A549 (cell line): ENCODE measurements at regions not wholly inside any gene's neighbourhood (a gene's known extent, or its start where the extent isn't known, plus 50 kb on each side); places are given as distances from the start of the nearest gene placed in this dataset.

Source experiments
- ATAC-seq, 2 experiments: fragments of 200-7000 bp in 1 of 2; fragments of >200 bp in 1 of 2; cut with Nextera tagmentation in 1 of 2; cut with Tn5 transposase in 1 of 2; 3 replicates each; pipeline versions ENCODE4 v1.8.0 to v1.9.1; 2018 to 2020; ENCODE audit warnings: mild to moderate bottlenecking in 1 of 2, moderate library complexity in 1 of 2
- CTCF ChIA-PET: fragments of 300-600 bp; sonication (Branson Sonifier 250); formaldehyde crosslinking; extraction: SDS; loops from one replicate; lab custom pipeline; 2021; ENCODE audit warnings: antibody characterized with exemption, inconsistent platforms; lab: Yijun Ruan, JAX
- POLR2A ChIA-PET: fragments of 350-600 bp; formaldehyde crosslinking; extraction: SDS; loops from one replicate; lab custom pipeline; 2021; ENCODE audit warnings: antibody characterized with exemption, inconsistent platforms; lab: Yijun Ruan, JAX
- DNase-seq, 2 experiments: peaks; one replicate each; pipeline versions ENCODE4 v3.0.0 to v3.0.0-alpha.2; 2011 to 2016; ENCODE audit warnings: low read depth in 1 of 2, low spot score in 1 of 2
- FAIRE-seq: peaks from 2 replicates; lab custom pipeline; 2011; peaks lifted over from hg19 to GRCh38; lab: Jason Lieb, UNC
- H3K27ac ChIP-seq, 2 experiments: fragments of >200 bp; sonication (Bioruptor Twin); formaldehyde crosslinking; 3 replicates each; pipeline ENCODE4 v1.5.1; 2016 to 2017
- H3K4me1 ChIP-seq: fragments of >200 bp; sonication (Bioruptor Twin); formaldehyde crosslinking; 3 replicates; pipeline ENCODE4 v1.6.1; 2016
- H3K4me2 ChIP-seq: fragments of >200 bp; sonication (Bioruptor Twin); formaldehyde crosslinking; 3 replicates; pipeline ENCODE4 v1.6.1; 2016
- H3K4me3 ChIP-seq: fragments of >200 bp; sonication (Bioruptor Twin); formaldehyde crosslinking; 3 replicates; pipeline ENCODE4 v1.5.1; 2016
- H3K9me3 ChIP-seq: fragments of >200 bp; sonication (Bioruptor Twin); formaldehyde crosslinking; 3 replicates; pipeline ENCODE4 v1.6.1; 2016
- BHLHE40 ChIP-seq: IDR thresholded peaks from 2 replicates; pipeline ENCODE4 v1.6.1; 2012; ENCODE audit warnings: low read depth, low read length, inconsistent platforms
- CEBPB ChIP-seq, 2 experiments: fragments of >200 bp in 1 of 2; sonication (Bioruptor Twin) in 1 of 2; formaldehyde crosslinking in 1 of 2; IDR thresholded peaks; 2 replicates each; pipeline ENCODE4 v1.6.1; 2012 to 2016
- CHD4 ChIP-seq: fragments of 200-600 bp; sonication (generic); IDR thresholded peaks from 2 replicates; pipeline ENCODE4 v1.6.1; 2016; ENCODE audit warnings: antibody characterized with exemption, mild to moderate bottlenecking, borderline replicate concordance
- ESRRA ChIP-seq: fragments of 150-350 bp; IDR thresholded peaks from 2 replicates; pipeline ENCODE4 v1.6.1; 2014; ENCODE audit warnings: mild to moderate bottlenecking, low read length, borderline replicate concordance
- FOSB ChIP-seq: fragments of 250-450 bp; sonication (Bioruptor Pico); IDR thresholded peaks from 2 replicates; pipeline ENCODE4 v1.5.0; 2020; ENCODE audit warnings: mild to moderate bottlenecking, moderate library complexity
- FOSL2 ChIP-seq, 2 experiments: fragments of 450-650 bp in 1 of 2; fragments of >200 bp in 1 of 2; sonication (Bioruptor Twin) in 1 of 2; formaldehyde crosslinking; IDR thresholded peaks; 2 replicates each; pipeline versions ENCODE4 v1.5.0 to v1.6.1; 2016 to 2020; ENCODE audit warnings: mild to moderate bottlenecking in 1 of 2, moderate library complexity in 1 of 2
- FOXS1 ChIP-seq: fragments of 250-450 bp; sonication (Bioruptor Pico); IDR thresholded peaks from 2 replicates; pipeline ENCODE4 v1.5.0; 2020; ENCODE audit warnings: mild to moderate bottlenecking, moderate library complexity
- GATA3 ChIP-seq: IDR thresholded peaks from 2 replicates; pipeline ENCODE4 v1.6.1; 2012; ENCODE audit warnings: borderline replicate concordance
- HDAC2 ChIP-seq: fragments of 200-600 bp; sonication (generic); IDR thresholded peaks from 2 replicates; pipeline ENCODE4 v1.6.1; 2016
- HOXA7 ChIP-seq: fragments of 250-450 bp; sonication (Bioruptor Pico); IDR thresholded peaks from 2 replicates; pipeline ENCODE4 v1.5.0; 2020; ENCODE audit warnings: mild to moderate bottlenecking, moderate library complexity
- HOXB13 ChIP-seq: fragments of 250-450 bp; sonication (Bioruptor Pico); IDR thresholded peaks from 2 replicates; pipeline ENCODE4 v1.5.0; 2020; ENCODE audit warnings: low read depth, mild to moderate bottlenecking, moderate library complexity
- KDM1A ChIP-seq: fragments of 200-600 bp; sonication (generic); IDR thresholded peaks from 2 replicates; pipeline ENCODE4 v1.6.1; 2016; ENCODE audit warnings: low read depth, mild to moderate bottlenecking
- MYC ChIP-seq: IDR thresholded peaks from 2 replicates; pipeline ENCODE4 v1.6.1; 2012; ENCODE audit warnings: mild to moderate bottlenecking, inconsistent platforms, low read length, improper control_type of control experiment, borderline replicate concordance
- NR3C1 ChIP-seq: fragments of >200 bp; sonication (Bioruptor Twin); formaldehyde crosslinking; IDR thresholded peaks from 3 replicates; pipeline ENCODE4 v1.6.1; 2017
- POLR2A ChIP-seq: IDR thresholded peaks from 2 replicates; pipeline ENCODE4 v1.6.1; 2012; ENCODE audit warnings: mild to moderate bottlenecking, low read length
- POLR2AphosphoS2 ChIP-seq: conservative IDR thresholded peaks from 2 replicates; pipeline ENCODE4 v1.6.1; 2012; ENCODE audit warnings: low read length, improper control_type of control experiment, inconsistent platforms
- RAD21 ChIP-seq, 2 experiments: fragments of >200 bp in 1 of 2; sonication (Bioruptor Twin) in 1 of 2; formaldehyde crosslinking in 1 of 2; IDR thresholded peaks in 1 of 2; conservative IDR thresholded peaks in 1 of 2; 2 replicates in 1 of 2; 3 replicates in 1 of 2; pipeline ENCODE4 v1.6.1; 2012 to 2018; ENCODE audit warnings: inconsistent platforms in 1 of 2
- RCOR1 ChIP-seq: fragments of 150-350 bp; IDR thresholded peaks from 2 replicates; pipeline ENCODE4 v1.6.1; 2014; ENCODE audit warnings: antibody characterized with exemption, low read length, low read depth
- ZC3H11A ChIP-seq: fragments of 450-650 bp; IDR thresholded peaks from 2 replicates; pipeline ENCODE4 v1.6.1; 2014; ENCODE audit warnings: antibody characterized with exemption, mild to moderate bottlenecking
- ZNF302 ChIP-seq: fragments of 250-450 bp; sonication (Bioruptor Pico); IDR thresholded peaks from 2 replicates; pipeline ENCODE4 v1.9.0; 2021; ENCODE audit warnings: inconsistent platforms, mild to moderate bottlenecking, moderate library complexity
- WGBS: methylation state at CpG from one replicate; pipeline ENCODE4 v1.1.6; 2017; ENCODE audit errors: missing lambda C conversion rate; 5-methylcytosine and 5-hydroxymethylcytosine counted together
- TF ChIP-seq, protein P1 (sequence below): fragments of 200-600 bp; sonication (generic); IDR thresholded peaks from 2 replicates; pipeline ENCODE4 v1.6.1; 2016; ENCODE audit warnings: antibody characterized with exemption, mild to moderate bottlenecking, moderate library complexity
- TF ChIP-seq, protein P2 (sequence below): fragments of >200 bp; sonication (Bioruptor Twin); formaldehyde crosslinking; IDR thresholded peaks from 2 replicates; pipeline ENCODE4 v1.6.1; 2016
- TF ChIP-seq, protein P3 (sequence below): fragments of 250-450 bp; sonication (Bioruptor Pico); IDR thresholded peaks from 2 replicates; pipeline ENCODE4 v1.5.0; 2020; ENCODE audit warnings: low read depth, mild to moderate bottlenecking, moderate library complexity
- TF ChIP-seq, protein P4 (sequence below): fragments of 450-650 bp; IDR thresholded peaks from 2 replicates; pipeline ENCODE4 v1.6.1; 2014; ENCODE audit warnings: antibody characterized with exemption

DNA sequence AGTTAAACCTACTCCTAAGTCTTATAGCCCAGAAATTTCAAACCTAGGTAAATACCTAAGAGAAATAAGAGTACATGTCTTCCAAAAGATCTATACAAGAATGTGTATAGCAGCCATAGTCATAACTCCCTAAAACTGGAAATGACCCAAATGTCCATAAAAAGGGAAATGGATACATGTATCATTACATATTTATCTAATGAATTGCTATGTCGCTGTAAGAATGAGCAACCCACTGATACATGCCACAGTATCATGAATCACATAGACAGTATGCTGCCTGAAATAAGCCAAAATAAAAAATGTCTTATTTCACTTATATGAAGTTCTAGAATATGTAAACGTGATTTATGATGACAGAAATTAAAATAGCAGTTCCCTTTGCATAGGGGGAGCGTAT is 679.5 kb downstream of the MAFB start:
- POLR2A ChIA-PET, result no interaction called here
- CTCF ChIA-PET, result no interaction called here
- H3K9me3 ChIP-seq, result no peaks in the 10 kb centered on the region
- no peaks in the 10 kb centered on the region for H3K4me1 ChIP-seq
- FAIRE-seq (no peak), DNase-seq (no peak), ATAC-seq (no peak)
- H3K4me3 ChIP-seq, result no peak overlapping the region
- H3K4me2 ChIP-seq, result no peak overlapping the region
- 3% methylated on average over 3 of the region's 3 CpGs for WGBS
- no peak overlapping the region for H3K27ac ChIP-seq
- TF ChIP-seq BHLHE40, result no peak
- TF ChIP-seq, protein P1, sequence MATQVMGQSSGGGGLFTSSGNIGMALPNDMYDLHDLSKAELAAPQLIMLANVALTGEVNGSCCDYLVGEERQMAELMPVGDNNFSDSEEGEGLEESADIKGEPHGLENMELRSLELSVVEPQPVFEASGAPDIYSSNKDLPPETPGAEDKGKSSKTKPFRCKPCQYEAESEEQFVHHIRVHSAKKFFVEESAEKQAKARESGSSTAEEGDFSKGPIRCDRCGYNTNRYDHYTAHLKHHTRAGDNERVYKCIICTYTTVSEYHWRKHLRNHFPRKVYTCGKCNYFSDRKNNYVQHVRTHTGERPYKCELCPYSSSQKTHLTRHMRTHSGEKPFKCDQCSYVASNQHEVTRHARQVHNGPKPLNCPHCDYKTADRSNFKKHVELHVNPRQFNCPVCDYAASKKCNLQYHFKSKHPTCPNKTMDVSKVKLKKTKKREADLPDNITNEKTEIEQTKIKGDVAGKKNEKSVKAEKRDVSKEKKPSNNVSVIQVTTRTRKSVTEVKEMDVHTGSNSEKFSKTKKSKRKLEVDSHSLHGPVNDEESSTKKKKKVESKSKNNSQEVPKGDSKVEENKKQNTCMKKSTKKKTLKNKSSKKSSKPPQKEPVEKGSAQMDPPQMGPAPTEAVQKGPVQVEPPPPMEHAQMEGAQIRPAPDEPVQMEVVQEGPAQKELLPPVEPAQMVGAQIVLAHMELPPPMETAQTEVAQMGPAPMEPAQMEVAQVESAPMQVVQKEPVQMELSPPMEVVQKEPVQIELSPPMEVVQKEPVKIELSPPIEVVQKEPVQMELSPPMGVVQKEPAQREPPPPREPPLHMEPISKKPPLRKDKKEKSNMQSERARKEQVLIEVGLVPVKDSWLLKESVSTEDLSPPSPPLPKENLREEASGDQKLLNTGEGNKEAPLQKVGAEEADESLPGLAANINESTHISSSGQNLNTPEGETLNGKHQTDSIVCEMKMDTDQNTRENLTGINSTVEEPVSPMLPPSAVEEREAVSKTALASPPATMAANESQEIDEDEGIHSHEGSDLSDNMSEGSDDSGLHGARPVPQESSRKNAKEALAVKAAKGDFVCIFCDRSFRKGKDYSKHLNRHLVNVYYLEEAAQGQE, result no peak
- TF ChIP-seq CEBPB (IDR thresholded peaks at IDR 0.05), result no peak
- no peak for TF ChIP-seq MYC
- TF ChIP-seq KDM1A, result no peak
- TF ChIP-seq, protein P2, sequence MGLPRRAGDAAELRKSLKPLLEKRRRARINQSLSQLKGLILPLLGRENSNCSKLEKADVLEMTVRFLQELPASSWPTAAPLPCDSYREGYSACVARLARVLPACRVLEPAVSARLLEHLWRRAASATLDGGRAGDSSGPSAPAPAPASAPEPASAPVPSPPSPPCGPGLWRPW, result no peak
- TF ChIP-seq HOXB13 (CRISPR knock-in tag), result no peak

DNA sequence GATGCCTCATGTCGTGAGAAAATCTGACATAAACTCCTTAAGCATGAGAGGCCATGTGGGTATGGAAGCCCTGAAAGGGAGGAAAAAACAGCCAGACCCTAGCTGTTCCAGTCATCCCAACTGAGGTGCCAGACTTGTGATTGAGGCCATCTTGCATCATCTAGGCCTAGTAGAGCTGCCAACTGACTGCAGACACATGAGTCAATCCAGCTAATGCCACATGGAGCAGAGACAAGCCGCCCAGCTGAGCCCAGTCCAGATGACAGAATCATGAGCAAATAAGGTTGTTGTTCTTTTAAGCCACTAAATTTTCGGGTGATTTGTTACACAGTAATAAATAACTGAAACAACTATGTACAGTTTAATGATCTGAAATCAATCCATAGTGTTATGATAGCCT is 680.9 kb downstream of the MAFB start:
- no peaks in the 10 kb centered on the region for H3K9me3 ChIP-seq
- H3K4me3 ChIP-seq, result no peak overlapping the region
- 0% methylated on average over 3 of the region's 3 CpGs for WGBS
- FAIRE-seq, result no peak
- H3K4me2 ChIP-seq, result no peak overlapping the region
- no peak for DNase-seq
- TF ChIP-seq GATA3 (no peak), FOSL2 (IDR thresholded peaks at IDR 0.05) (no peak), FOSL2 (CRISPR knock-in tag; IDR thresholded peaks at IDR 0.05) (no peak), FOXS1 (no peak), HOXB13 (CRISPR knock-in tag) (no peak), ZNF302 (no peak), FOSB (CRISPR knock-in tag) (no peak), CHD4 (no peak), HOXA7 (no peak), RAD21 (conservative IDR thresholded peaks at IDR 0.05 in 1 of 2, IDR thresholded peaks at IDR 0.05 in 1 of 2) (no peak), POLR2AphosphoS2 (no peak), ESRRA (no peak), POLR2A (no peak), ZC3H11A (no peak), NR3C1 (no peak), KDM1A (no peak), RCOR1 (no peak), HDAC2 (no peak)
- TF ChIP-seq, protein P3, sequence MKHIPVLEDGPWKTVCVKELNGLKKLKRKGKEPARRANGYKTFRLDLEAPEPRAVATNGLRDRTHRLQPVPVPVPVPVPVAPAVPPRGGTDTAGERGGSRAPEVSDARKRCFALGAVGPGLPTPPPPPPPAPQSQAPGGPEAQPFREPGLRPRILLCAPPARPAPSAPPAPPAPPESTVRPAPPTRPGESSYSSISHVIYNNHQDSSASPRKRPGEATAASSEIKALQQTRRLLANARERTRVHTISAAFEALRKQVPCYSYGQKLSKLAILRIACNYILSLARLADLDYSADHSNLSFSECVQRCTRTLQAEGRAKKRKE (CRISPR knock-in tag), result no peak
- TF ChIP-seq, protein P2, result no peak
- TF ChIP-seq, protein P4, sequence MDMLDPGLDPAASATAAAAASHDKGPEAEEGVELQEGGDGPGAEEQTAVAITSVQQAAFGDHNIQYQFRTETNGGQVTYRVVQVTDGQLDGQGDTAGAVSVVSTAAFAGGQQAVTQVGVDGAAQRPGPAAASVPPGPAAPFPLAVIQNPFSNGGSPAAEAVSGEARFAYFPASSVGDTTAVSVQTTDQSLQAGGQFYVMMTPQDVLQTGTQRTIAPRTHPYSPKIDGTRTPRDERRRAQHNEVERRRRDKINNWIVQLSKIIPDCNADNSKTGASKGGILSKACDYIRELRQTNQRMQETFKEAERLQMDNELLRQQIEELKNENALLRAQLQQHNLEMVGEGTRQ, result no peak
- no peak for ATAC-seq
- POLR2A ChIA-PET, result no interaction called here
- H3K27ac ChIP-seq, result no peak overlapping the region
- H3K4me1 ChIP-seq, result no peaks in the 10 kb centered on the region
- CTCF ChIA-PET, result no interaction called here
